ENCODE measurements at regions not wholly inside any gene's neighbourhood (a gene's known extent, or its start where the extent isn't known, plus 50 kb on each side); places are given as distances from the start of the nearest gene placed in this dataset.
A peak's percentile ranks its signal among the peaks of the same experiment; 100 is the strongest.

- no peak for DNase-seq (ENCODE audit: low spot score)
Observed at GRCh38 chr12:27382924-27383323, 50.3 kb downstream of the BMAL2 start.

DNA sequence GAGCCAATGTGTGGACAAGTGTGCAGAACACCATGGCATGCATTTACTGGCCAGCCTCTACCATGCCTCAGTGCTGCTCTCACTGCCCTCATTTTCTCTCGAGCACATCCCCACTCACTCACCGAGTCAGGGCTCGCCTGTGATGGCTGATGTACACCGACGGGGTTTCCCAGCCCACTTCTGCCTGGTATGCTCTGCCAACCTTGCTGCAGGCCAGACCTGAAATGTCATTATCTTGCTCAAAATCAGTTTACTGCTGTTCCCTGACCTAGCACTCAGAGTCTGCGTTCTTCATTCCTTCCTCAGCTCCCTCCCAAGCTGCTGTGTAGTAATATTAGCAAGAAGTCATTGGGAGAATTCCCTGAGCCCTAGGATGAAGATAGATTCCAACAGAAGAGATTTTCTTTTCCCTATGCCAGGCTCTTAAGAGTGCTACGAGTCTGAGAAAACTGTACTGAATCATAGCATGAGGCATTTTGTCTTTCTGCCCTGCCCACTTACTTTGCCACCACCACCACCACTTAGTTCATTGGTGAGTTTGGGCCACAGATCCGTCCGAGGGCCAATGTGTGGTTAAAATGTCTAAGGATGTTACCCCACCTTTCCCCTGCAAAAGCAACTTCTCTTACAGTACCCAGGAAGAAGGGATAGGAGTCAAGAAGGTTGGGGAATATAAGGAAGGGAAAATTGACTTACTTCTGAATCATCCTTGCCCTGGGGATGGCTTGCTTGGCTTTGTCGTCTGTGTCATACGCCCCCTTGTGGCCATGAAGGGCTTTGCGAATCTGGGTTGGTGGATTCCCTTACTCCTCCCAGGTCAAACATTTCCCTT, 51.0 kb downstream of the BMAL2 start:
- peak; percentile 92 for DNase-seq (ENCODE audit: low spot score)

- no peak for DNase-seq (ENCODE audit: low spot score)
Observed at GRCh38 chr12:27384261-27384590, 51.6 kb downstream of the BMAL2 start.

DNA sequence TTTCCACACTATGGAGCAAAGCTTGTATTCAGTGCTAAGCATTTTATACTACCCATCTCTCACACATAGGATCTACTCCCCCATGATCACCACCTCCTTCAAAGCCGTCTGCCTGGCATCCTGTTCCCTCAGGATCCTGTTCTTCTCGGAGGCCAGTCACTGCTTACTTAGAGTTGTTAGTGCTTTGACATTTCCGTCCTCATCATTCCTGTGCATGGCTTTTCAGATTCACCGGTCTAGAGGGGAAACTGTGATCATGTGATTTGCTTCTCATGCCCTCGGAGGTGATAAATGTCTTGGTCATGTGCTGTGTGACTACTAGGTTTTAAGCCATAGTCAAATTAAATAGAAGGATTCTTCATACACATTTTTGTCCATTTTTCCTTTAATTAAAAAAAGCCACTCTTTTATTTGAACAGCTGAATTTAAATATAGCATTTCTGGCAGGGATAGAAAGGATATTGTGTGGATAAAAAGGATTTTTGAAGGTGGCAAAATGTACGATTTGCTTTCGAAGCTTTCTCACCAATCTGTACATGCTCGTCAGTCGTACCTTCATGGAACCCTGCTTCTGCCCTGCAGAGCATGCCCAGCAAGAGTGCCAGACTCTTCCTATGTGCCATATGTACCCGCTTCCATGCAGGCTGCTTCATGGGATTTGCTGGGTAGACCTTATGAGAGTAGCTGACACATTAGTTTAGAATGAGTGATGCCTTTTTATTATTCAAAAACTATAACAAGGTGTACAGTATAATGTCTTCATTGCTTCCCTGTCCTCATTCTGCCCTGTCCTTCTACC, 53.3 kb downstream of the BMAL2 start:
- DNase-seq (ENCODE audit: low spot score): no peak

- DNase-seq (ENCODE audit: low spot score): peak; percentile 2
Observed at GRCh38 chr12:27387473-27387872, 54.8 kb downstream of the BMAL2 start.

GRCh38 chr12:27388650-27389049, 56.0 kb downstream of the BMAL2 start:
- DNase-seq (ENCODE audit: low spot score): no peak

GRCh38 chr12:27394676-27395075, 51.9 kb upstream of the SMCO2 start:
- DNase-seq (ENCODE audit: low spot score): no peak

DNA sequence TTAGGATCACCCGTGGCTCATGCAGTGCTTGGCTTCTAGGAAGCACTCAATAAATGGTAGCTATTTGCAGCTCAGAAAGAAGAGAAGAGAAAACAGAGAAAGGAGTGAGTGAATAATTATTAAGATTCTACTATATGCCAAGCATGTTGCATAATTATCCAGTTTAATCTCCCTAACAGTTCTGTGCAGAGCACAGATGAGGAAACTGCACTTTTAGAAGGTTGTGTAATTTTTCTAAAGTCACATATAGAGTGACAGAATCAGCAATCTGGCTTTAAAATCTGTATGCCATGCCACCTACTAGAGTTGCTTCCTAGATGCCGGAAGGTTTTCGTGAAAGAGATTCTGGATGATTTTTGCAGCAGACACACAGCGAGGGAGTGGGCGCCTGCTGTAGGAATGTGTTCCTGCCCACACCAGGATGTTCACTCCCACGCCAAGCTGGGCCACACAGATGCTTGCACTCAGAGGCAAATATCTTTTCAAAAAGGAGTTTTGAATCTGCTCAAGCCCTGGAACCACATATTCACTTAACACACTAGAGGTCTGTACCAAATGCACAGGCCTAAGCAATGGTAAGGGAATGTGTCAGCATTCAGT, 50.2 kb upstream of the SMCO2 start:
- no peak for DNase-seq (ENCODE audit: low spot score)

Data from HT-29 (cell line).